Body of pancreas (tissue), 4 donors: ENCODE measurements at regions not wholly inside any gene's neighbourhood (a gene's known extent, or its start where the extent isn't known, plus 50 kb on each side); places are given as distances from the start of the nearest gene placed in this dataset.

ENCODE experiments used
- POLR2A ChIP-seq, 3 donors: fragments of 450-650 bp; IDR thresholded peaks; one replicate each; pipeline ENCODE4 v1.6.1; 2016; ENCODE audit warnings: antibody characterized with exemption in 3 of 3, mild to moderate bottlenecking in 2 of 3
- TF ChIP-seq, protein P1 (sequence below), 7 experiments: fragments of 450-650 bp in 4 of 7; fragments of 200-600 bp in 3 of 7; sonication (generic) in 3 of 7; IDR thresholded peaks; one replicate each; pipeline ENCODE4 v1.5.1; 2016 to 2019; ENCODE audit warnings: antibody characterized with exemption in 7 of 7

DNA sequence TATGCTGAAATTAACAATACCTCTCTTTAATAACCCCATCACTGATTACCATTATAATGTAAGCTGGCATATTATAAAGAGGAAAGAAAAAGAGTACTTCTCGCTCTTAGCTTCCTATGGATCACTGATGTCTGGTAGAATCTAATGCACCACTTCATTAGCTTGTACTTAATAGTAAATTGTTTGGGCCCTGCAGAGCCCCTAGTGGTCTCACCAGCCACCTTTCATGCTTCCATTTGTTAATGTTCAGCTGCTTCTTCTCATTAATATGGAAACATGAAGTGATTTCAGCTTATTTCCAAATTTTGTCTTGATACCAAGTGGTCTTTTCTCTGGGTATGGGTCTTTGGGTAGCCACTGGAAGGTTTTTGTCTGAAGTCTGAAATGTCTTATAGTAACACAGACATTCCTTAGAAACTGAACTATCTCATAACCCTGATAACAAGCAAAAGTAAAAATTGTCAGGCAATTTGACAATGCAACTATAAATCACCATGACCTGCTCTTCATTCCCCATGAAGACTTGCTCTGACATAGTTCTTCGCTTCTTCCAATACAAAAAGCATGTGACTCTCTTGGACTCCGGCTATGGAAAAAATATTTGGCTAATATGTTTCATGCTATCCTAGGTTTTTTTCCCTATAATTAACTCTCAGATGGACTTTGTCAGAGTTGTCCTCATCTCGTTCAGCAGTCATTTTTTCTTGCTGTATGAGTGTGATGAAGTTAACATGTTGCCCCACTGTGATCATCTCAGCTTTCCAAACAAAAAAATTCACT lies 395.8 kb upstream of the MARCKS start:
- TF ChIP-seq, protein P1, sequence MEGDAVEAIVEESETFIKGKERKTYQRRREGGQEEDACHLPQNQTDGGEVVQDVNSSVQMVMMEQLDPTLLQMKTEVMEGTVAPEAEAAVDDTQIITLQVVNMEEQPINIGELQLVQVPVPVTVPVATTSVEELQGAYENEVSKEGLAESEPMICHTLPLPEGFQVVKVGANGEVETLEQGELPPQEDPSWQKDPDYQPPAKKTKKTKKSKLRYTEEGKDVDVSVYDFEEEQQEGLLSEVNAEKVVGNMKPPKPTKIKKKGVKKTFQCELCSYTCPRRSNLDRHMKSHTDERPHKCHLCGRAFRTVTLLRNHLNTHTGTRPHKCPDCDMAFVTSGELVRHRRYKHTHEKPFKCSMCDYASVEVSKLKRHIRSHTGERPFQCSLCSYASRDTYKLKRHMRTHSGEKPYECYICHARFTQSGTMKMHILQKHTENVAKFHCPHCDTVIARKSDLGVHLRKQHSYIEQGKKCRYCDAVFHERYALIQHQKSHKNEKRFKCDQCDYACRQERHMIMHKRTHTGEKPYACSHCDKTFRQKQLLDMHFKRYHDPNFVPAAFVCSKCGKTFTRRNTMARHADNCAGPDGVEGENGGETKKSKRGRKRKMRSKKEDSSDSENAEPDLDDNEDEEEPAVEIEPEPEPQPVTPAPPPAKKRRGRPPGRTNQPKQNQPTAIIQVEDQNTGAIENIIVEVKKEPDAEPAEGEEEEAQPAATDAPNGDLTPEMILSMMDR (IDR thresholded peaks at IDR 0.05): peak in 1 of 7 experiments; percentile 6
- TF ChIP-seq POLR2A (IDR thresholded peaks at IDR 0.05): no peak
